ENCODE measurements at regions not wholly inside any gene's neighbourhood (a gene's known extent, or its start where the extent isn't known, plus 50 kb on each side); places are given as distances from the start of the nearest gene placed in this dataset.

- no peak for TF ChIP-seq ISL1 (CRISPR knock-in tag; IDR thresholded peaks at IDR 0.05)
- no peak for TF ChIP-seq PATZ1 (CRISPR knock-in tag; IDR thresholded peaks at IDR 0.05; ENCODE audit: borderline replicate concordance)
- TF ChIP-seq ESRRG (CRISPR knock-in tag; IDR thresholded peaks at IDR 0.05), result no peak
Measured at GRCh38 chr1:8239039-8239305, 78.9 kb upstream of the SLC45A1 start.

All from SK-N-SH treated with all-trans-retinoic acid at 6 μM for 48 hours (cell line).